ENCODE measurements at regions not wholly inside any gene's neighbourhood (a gene's known extent, or its start where the extent isn't known, plus 50 kb on each side); places are given as distances from the start of the nearest gene placed in this dataset.

DNA sequence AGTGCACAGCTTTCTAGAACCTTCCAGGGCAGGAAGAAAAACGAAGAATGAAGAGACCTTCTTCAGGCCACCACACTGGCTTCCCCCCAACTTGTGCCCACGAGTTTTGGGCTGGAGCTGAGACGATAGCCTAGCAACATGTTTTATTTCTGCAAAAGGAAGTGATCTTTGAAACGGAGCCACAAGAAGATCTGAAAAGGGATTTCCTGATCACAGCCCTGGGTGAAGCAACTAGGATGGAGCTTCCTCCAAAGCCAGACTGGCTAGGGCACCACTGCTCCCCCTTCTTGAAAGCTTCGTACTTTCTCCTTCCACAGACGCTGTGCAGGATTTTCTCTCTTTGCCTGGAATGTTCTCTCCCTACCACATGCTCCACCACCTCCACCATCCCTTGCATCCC is 418.3 kb downstream of the MED13L start:
- no peaks in the 10 kb centered on the region for H3K27me3 Mint-ChIP-seq (ENCODE audit: low read depth)
- TF ChIP-seq, protein P1, sequence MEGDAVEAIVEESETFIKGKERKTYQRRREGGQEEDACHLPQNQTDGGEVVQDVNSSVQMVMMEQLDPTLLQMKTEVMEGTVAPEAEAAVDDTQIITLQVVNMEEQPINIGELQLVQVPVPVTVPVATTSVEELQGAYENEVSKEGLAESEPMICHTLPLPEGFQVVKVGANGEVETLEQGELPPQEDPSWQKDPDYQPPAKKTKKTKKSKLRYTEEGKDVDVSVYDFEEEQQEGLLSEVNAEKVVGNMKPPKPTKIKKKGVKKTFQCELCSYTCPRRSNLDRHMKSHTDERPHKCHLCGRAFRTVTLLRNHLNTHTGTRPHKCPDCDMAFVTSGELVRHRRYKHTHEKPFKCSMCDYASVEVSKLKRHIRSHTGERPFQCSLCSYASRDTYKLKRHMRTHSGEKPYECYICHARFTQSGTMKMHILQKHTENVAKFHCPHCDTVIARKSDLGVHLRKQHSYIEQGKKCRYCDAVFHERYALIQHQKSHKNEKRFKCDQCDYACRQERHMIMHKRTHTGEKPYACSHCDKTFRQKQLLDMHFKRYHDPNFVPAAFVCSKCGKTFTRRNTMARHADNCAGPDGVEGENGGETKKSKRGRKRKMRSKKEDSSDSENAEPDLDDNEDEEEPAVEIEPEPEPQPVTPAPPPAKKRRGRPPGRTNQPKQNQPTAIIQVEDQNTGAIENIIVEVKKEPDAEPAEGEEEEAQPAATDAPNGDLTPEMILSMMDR (IDR thresholded peaks at IDR 0.05; ENCODE audit: unreplicated experiment): no peak
- H3K36me3 Mint-ChIP-seq: no peaks in the 10 kb centered on the region
- peaks cover 4% of the 10 kb centered on the region for H3K9me3 Mint-ChIP-seq
- H3K4me3 Mint-ChIP-seq: no peak overlapping the region
- DNase-seq (ENCODE audit: low spot score in 2 of 2, unreplicated experiment in 2 of 2): no peak
- H3K27ac Mint-ChIP-seq: no peak overlapping the region
- peaks cover 20% of the 10 kb centered on the region for H3K4me1 Mint-ChIP-seq

- no peak overlapping the region for H3K4me3 Mint-ChIP-seq
- TF ChIP-seq, protein P1 (IDR thresholded peaks at IDR 0.05; ENCODE audit: unreplicated experiment): no peak
- peaks cover 20% of the 10 kb centered on the region for H3K4me1 Mint-ChIP-seq
- H3K36me3 Mint-ChIP-seq: no peaks in the 10 kb centered on the region
- no peaks in the 10 kb centered on the region for H3K27me3 Mint-ChIP-seq (ENCODE audit: low read depth)
- no peak overlapping the region for H3K27ac Mint-ChIP-seq
- peaks cover 4% of the 10 kb centered on the region for H3K9me3 Mint-ChIP-seq
- DNase-seq (ENCODE audit: low spot score in 2 of 2, unreplicated experiment in 2 of 2): no peak
Measured at GRCh38 chr12:115857923-115858322, 419.6 kb downstream of the MED13L start.

DNA sequence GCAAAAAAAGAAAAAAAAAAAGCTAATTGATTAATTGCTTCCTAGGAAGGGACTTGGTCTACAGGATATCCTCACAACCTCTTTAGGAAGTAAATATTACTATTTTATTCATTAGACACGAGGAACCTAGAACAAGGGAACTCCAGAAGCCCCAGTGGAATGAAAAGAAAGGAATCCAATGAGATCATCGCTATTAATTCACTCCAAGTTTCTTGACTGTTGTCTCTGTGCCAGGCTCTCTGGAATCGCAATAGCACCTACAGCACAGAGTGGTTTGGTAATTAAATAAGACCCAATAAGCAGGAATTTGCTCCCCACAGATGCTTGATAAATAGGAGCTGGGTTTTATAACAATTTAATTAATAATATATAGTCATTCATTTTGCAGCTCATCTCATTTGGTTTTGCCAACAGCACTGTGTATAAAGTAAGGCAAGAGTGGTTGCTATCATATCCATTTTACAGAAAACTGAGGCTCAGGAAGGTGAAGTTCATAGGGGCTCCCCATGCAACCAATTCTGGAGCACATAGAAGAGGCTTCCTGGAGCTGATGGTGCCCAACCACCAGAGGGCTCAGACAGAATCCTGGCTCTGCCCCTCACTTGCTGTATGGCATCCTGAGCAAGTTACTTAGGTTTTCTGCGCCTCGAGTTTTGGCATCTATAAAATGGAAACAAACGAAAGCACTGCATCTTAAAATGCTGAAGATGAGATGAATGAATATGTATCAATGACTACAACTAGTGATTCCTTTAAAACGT is 420.2 kb downstream of the MED13L start:
- Mint-ChIP-seq H3K4me1 (peaks cover 16% of the 10 kb centered on the region), H3K27ac (no peak overlapping the region), H3K27me3 (ENCODE audit: low read depth) (no peaks in the 10 kb centered on the region), H3K36me3 (no peaks in the 10 kb centered on the region), H3K4me3 (no peak overlapping the region), H3K9me3 (peaks cover 4% of the 10 kb centered on the region)
- DNase-seq (ENCODE audit: low spot score in 2 of 2, unreplicated experiment in 2 of 2): no peak
- TF ChIP-seq, protein P1 (IDR thresholded peaks at IDR 0.05; ENCODE audit: unreplicated experiment): no peak

- H3K4me3 Mint-ChIP-seq: no peak overlapping the region
- DNase-seq (ENCODE audit: low spot score in 2 of 2, unreplicated experiment in 2 of 2): no peak
- no peaks in the 10 kb centered on the region for H3K36me3 Mint-ChIP-seq
- TF ChIP-seq, protein P1 (IDR thresholded peaks at IDR 0.05; ENCODE audit: unreplicated experiment): no peak
- H3K27ac Mint-ChIP-seq: no peak overlapping the region
- no peaks in the 10 kb centered on the region for H3K4me1 Mint-ChIP-seq
- no peaks in the 10 kb centered on the region for H3K27me3 Mint-ChIP-seq (ENCODE audit: low read depth)
- peaks cover 31% of the 10 kb centered on the region for H3K9me3 Mint-ChIP-seq
Measured at GRCh38 chr12:115852054-115852453, 425.4 kb downstream of the MED13L start.

GRCh38 chr12:115850957-115851356 is 426.5 kb downstream of the MED13L start:
- TF ChIP-seq, protein P1 (IDR thresholded peaks at IDR 0.05; ENCODE audit: unreplicated experiment): no peak
- Mint-ChIP-seq H3K4me3 (no peak overlapping the region), H3K27me3 (ENCODE audit: low read depth) (no peaks in the 10 kb centered on the region), H3K27ac (no peak overlapping the region), H3K9me3 (peaks cover 26% of the 10 kb centered on the region), H3K36me3 (no peaks in the 10 kb centered on the region), H3K4me1 (peaks cover 7% of the 10 kb centered on the region)
- DNase-seq (ENCODE audit: low spot score in 2 of 2, unreplicated experiment in 2 of 2): no peak
